IMR-90 (cell line): ENCODE measurements at regions not wholly inside any gene's neighbourhood (a gene's known extent, or its start where the extent isn't known, plus 50 kb on each side); places are given as distances from the start of the nearest gene placed in this dataset.
"Not testable (repeated sequence)": the region's sequence is repeated elsewhere in the genome, so short reads cannot be mapped to it uniquely, and the experiment has no call there.

Experiments used
- ATAC-seq: fragments of 200-7000 bp; cut with Tn5 transposase; 2 replicates; pipeline ENCODE4 v1.9.1; 2020; ENCODE audit warnings: low read depth, mild to moderate bottlenecking, moderate library complexity
- BruUV-seq: library from RNA; stranded (reverse); fragments of 400-500 nt; replicated peaks from 2 replicates; lab custom pipeline; 2021; lab: Mats Ljungman, UMichigan
- CTCF ChIA-PET: fragments of 300-600 bp; formaldehyde crosslinking; extraction: SDS; loops from one replicate; lab custom pipeline; 2021; ENCODE audit warnings: antibody characterized with exemption; lab: Yijun Ruan, JAX
- POLR2A ChIA-PET: fragments of 300-600 bp; sonication (Branson Sonifier 250); formaldehyde crosslinking; loops from one replicate; lab custom pipeline; 2022; ENCODE audit warnings: antibody characterized with exemption; ENCODE audit not compliant: unreplicated experiment; lab: Charles Lee
- DNase-seq: peaks from one replicate; pipeline ENCODE4 v3.0.0; 2013
- H2AFZ ChIP-seq: replicated peaks from 2 replicates; pipeline ENCODE3; 2013; ENCODE audit warnings: low read length, mild to moderate bottlenecking; ENCODE audit not compliant: poor library complexity
- H2AK5ac ChIP-seq: 2 replicates; pipeline ENCODE4 v1.6.1; 2013; ENCODE audit warnings: low read depth, low read length, inconsistent platforms
- H2AK9ac ChIP-seq: replicated peaks from 2 replicates; pipeline ENCODE3; 2013; ENCODE audit warnings: mild to moderate bottlenecking, low read depth, low read length, moderate library complexity; ENCODE audit not compliant: poor library complexity
- H2BK120ac ChIP-seq: 2 replicates; pipeline ENCODE4 v1.6.1; 2013; ENCODE audit warnings: low read depth, low read length, inconsistent platforms
- H2BK15ac ChIP-seq: 3 replicates; pipeline ENCODE4 v1.6.1; 2013; ENCODE audit warnings: low read depth, low read length, inconsistent platforms
- H2BK20ac ChIP-seq: 2 replicates; pipeline ENCODE4 v1.6.1; 2013; ENCODE audit warnings: low read depth, mild to moderate bottlenecking, inconsistent platforms, low read length, moderate library complexity
- H2BK5ac ChIP-seq: 2 replicates; pipeline ENCODE4 v1.6.1; 2013; ENCODE audit warnings: mild to moderate bottlenecking, low read depth, low read length, inconsistent platforms; ENCODE audit not compliant: poor library complexity, severe bottlenecking
- H3K14ac ChIP-seq: replicated peaks from 2 replicates; pipeline ENCODE4 v1.6.1; 2013; ENCODE audit warnings: low read depth, low read length, inconsistent platforms
- H3K18ac ChIP-seq: 2 replicates; pipeline ENCODE4 v1.6.1; 2013; ENCODE audit warnings: low read depth, low read length, control low read depth
- H3K23ac ChIP-seq: 2 replicates; pipeline ENCODE4 v1.6.1; 2013; ENCODE audit warnings: low read depth, low read length, inconsistent platforms
- H3K27ac ChIP-seq: 2 replicates; pipeline ENCODE4 v1.5.1; 2013; ENCODE audit warnings: mild to moderate bottlenecking, control low read depth, low read length; ENCODE audit not compliant: insufficient read depth
- H3K27me3 ChIP-seq: 2 replicates; pipeline ENCODE4 v1.6.1; 2013; ENCODE audit warnings: low read length; ENCODE audit not compliant: control insufficient read depth, insufficient read depth
- H3K36me3 ChIP-seq: 2 replicates; pipeline ENCODE4 v1.6.1; 2013; ENCODE audit warnings: low read length, mixed read lengths; ENCODE audit not compliant: control insufficient read depth, insufficient read depth
- H3K4ac ChIP-seq: 2 replicates; pipeline ENCODE4 v1.6.1; 2013; ENCODE audit warnings: low read depth, low read length, inconsistent platforms
- H3K4me1 ChIP-seq: 2 replicates; pipeline ENCODE4 v1.6.1; 2013; ENCODE audit warnings: low read length, mixed read lengths; ENCODE audit not compliant: control insufficient read depth, insufficient read depth
- H3K4me2 ChIP-seq: 2 replicates; pipeline ENCODE4 v1.6.1; 2013; ENCODE audit warnings: low read depth, mild to moderate bottlenecking, control low read depth, low read length, moderate library complexity
- H3K4me3 ChIP-seq: 2 replicates; pipeline ENCODE4 v1.5.1; 2013; ENCODE audit warnings: low read depth, mild to moderate bottlenecking, control low read depth, low read length, moderate library complexity; ENCODE audit not compliant: insufficient read depth
- H3K56ac ChIP-seq: 2 replicates; pipeline ENCODE4 v1.6.1; 2013; ENCODE audit warnings: low read length, inconsistent platforms; ENCODE audit not compliant: insufficient read depth; ENCODE audit errors: extremely low read depth
- H3K79me1 ChIP-seq, 2 experiments: 2 replicates each; pipeline ENCODE4 v1.6.1; 2013; ENCODE audit warnings: low read length in 2 of 2, inconsistent platforms in 1 of 2, low read depth in 1 of 2
- H3K9ac ChIP-seq: 2 replicates; pipeline ENCODE4 v1.6.1; 2013; ENCODE audit warnings: low read depth, low read length, control low read depth
- H3K9me1 ChIP-seq: 2 replicates; pipeline ENCODE4 v1.6.1; 2013; ENCODE audit warnings: low read length, inconsistent platforms; ENCODE audit not compliant: insufficient read depth
- H3K9me3 ChIP-seq: 2 replicates; pipeline ENCODE4 v1.6.1; 2013; ENCODE audit warnings: low read length; ENCODE audit not compliant: control insufficient read depth, insufficient read depth
- H4K20me1 ChIP-seq: 2 replicates; pipeline ENCODE4 v1.6.1; 2013; ENCODE audit warnings: low read length, inconsistent platforms; ENCODE audit not compliant: insufficient read depth
- H4K5ac ChIP-seq: 2 replicates; pipeline ENCODE4 v1.6.1; 2013; ENCODE audit warnings: mild to moderate bottlenecking, low read depth, low read length, control low read depth
- H4K8ac ChIP-seq, 2 experiments: 2 replicates each; pipeline ENCODE4 v1.6.1; 2013; ENCODE audit warnings: low read depth in 2 of 2, low read length in 2 of 2, control low read depth in 1 of 2, inconsistent platforms in 1 of 2
- H4K91ac ChIP-seq: 2 replicates; pipeline ENCODE4 v1.6.1; 2013; ENCODE audit warnings: low read depth, low read length, inconsistent platforms; ENCODE audit not compliant: insufficient read depth
- WGBS, 2 experiments: methylation state at CpG; one replicate each; pipeline versions ENCODE4 v1.1.5 to v1.1.7; 2013; ENCODE audit warnings: missing lambda C conversion rate in 2 of 2; ENCODE audit not compliant: insufficient read length in 1 of 2; ENCODE audit errors: extremely low coverage in 2 of 2; 5-methylcytosine and 5-hydroxymethylcytosine counted together
- dilution Hi-C: fragments of 300-500 bp; cut with HindIII; formaldehyde crosslinking; loops from one replicate; pipeline ENCODE4 v1.14.3; 2018; ENCODE audit warnings: low sequenced_read_pairs; ENCODE audit not compliant: unreplicated experiment
- in situ Hi-C: fragments of 300-500 bp; cut with MboI; formaldehyde crosslinking; loops from 3 replicates; pipeline ENCODE4 v1.14.3; 2019; ENCODE audit warnings: low sequenced_read_pairs, inconsistent platforms, mixed read lengths
- intact Hi-C: fragments of 100-400 bp; cut with micrococcal nuclease; formaldehyde crosslinking; loops from 2 replicates; pipeline ENCODE4 v1.10.0; 2022

DNA sequence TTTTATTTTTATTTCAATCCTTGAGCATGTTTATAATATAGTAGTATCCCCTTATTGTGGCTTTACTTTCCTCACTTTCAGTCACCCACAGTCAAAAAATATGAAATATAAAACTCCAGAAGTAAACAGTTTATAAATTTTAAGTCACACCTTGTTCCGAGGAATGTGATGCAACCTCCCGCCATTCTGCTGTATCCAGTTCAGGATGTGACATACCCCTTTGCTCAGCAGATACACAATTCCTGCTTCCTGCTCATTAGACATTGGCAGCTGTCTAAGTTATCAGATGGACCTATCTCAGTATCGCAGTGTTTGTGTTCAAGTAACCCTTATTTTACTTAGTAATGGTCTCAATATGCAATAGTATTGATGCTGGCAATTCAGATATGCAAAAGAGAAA lies 144.5 kb downstream of the POTEG start:
- H2AK5ac ChIP-seq, H4K20me1 ChIP-seq, H3K23ac ChIP-seq, H2BK5ac ChIP-seq, H4K8ac ChIP-seq, H3K4me2 ChIP-seq, DNase-seq, H3K9me3 ChIP-seq, H4K91ac ChIP-seq, H3K4ac ChIP-seq, H4K5ac ChIP-seq, H3K27ac ChIP-seq, H2AK9ac ChIP-seq, H3K9me1 ChIP-seq, H3K4me1 ChIP-seq, intact Hi-C loops, H3K9ac ChIP-seq, CTCF ChIA-PET, H3K18ac ChIP-seq, H3K4me3 ChIP-seq, in situ Hi-C loops, H3K36me3 ChIP-seq, ATAC-seq, H2BK15ac ChIP-seq, H3K14ac ChIP-seq, H3K79me1 ChIP-seq, H2AFZ ChIP-seq, BruUV-seq, POLR2A ChIA-PET, H3K27me3 ChIP-seq, H2BK20ac ChIP-seq, H3K56ac ChIP-seq, H2BK120ac ChIP-seq, dilution Hi-C loops: not testable (repeated sequence)
- no CpG with 5 or more reads among the region's 3 CpGs for WGBS, 2 experiments

DNA sequence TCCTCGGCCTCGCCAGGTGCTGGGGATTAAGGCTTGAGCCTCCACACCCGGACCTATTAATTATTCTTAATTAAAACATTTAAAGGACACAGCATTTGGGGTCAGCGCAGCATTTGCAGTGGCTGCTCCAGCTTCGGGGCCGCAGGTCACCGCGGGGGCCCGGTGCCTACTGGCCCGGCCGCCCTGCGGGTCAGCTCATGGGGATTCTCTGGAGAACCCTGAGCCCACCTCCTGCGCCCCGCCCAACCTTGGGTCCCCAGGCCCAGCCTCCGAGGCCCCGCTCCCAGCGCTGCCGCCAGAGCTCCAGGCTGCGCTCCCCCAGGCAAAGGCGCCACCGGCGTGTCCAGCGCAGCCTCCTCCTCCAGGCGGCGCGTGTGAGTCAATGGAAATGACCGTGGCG lies 133.9 kb downstream of the POTEG start:
- H3K9me1 ChIP-seq, H4K5ac ChIP-seq, H4K91ac ChIP-seq, H2BK120ac ChIP-seq, H3K79me1 ChIP-seq, ATAC-seq, BruUV-seq, H3K18ac ChIP-seq, H2AFZ ChIP-seq, H2AK9ac ChIP-seq, H4K8ac ChIP-seq, H3K4me3 ChIP-seq, DNase-seq, H3K27ac ChIP-seq, intact Hi-C loops, H3K14ac ChIP-seq, H3K4me1 ChIP-seq, H2BK15ac ChIP-seq, H2BK5ac ChIP-seq, H3K27me3 ChIP-seq, H3K4ac ChIP-seq, H3K4me2 ChIP-seq, H3K9me3 ChIP-seq, H2BK20ac ChIP-seq, H3K9ac ChIP-seq, H4K20me1 ChIP-seq, H3K36me3 ChIP-seq, POLR2A ChIA-PET, H3K56ac ChIP-seq, dilution Hi-C loops, H3K23ac ChIP-seq, in situ Hi-C loops, H2AK5ac ChIP-seq, CTCF ChIA-PET: not testable (repeated sequence)
- WGBS, 2 experiments: no CpG with 5 or more reads among the region's 28 CpGs
